K562 (cell line): ENCODE measurements at regions not wholly inside any gene's neighbourhood (a gene's known extent, or its start where the extent isn't known, plus 50 kb on each side); places are given as distances from the start of the nearest gene placed in this dataset.

ENCODE experiments used
- ATAC-seq: fragments of 200-7000 bp; cut with Tn5 transposase; 3 replicates; pipeline ENCODE4 v1.9.1; 2020; ENCODE audit warnings: moderate library complexity
- BruUV-seq: library from RNA; stranded (reverse); fragments of 400-500 nt; replicated peaks from 2 replicates; lab custom pipeline; 2021; lab: Mats Ljungman, UMichigan
- CTCF ChIA-PET: fragments of 300-600 bp; formaldehyde crosslinking; extraction: SDS; loops from one replicate; lab custom pipeline; 2021; ENCODE audit warnings: low intra/inter-chr PET ratio; lab: Yijun Ruan, JAX
- POLR2A ChIA-PET: fragments of 300-600, 350-650 bp; sonication (Branson Sonifier 250); formaldehyde crosslinking; extraction: SDS; loops from one replicate; lab custom pipeline; 2021; ENCODE audit warnings: antibody characterized with exemption, inconsistent platforms; lab: Yijun Ruan, JAX
- DNase-seq, 4 experiments: peaks; one replicate each; pipeline versions ENCODE4 v3.0.0 to v3.0.0-alpha.2; 2011 to 2018; ENCODE audit warnings: low spot score in 3 of 4, mixed read lengths in 3 of 4; ENCODE audit errors: extremely low read depth in 1 of 4
- FAIRE-seq: peaks from 2 replicates; lab custom pipeline; 2011; peaks lifted over from hg19 to GRCh38; lab: Jason Lieb, UNC
- H2AFZ ChIP-seq: 2 replicates; pipeline ENCODE4 v1.6.0; 2011; ENCODE audit warnings: low read depth, low read length, control low read depth, inconsistent platforms
- H3K27ac ChIP-seq: fragments of 200-600 bp; 3 replicates; pipeline ENCODE4 v1.8.0; 2011; ENCODE audit warnings: low read depth, mild to moderate bottlenecking, control low read depth, inconsistent platforms, low read length, moderate library complexity, mixed read lengths; ENCODE audit errors: extremely low read depth
- H3K27me3 ChIP-seq, 2 experiments: fragments of 300-600 bp in 1 of 2; 2 replicates in 1 of 2; 3 replicates in 1 of 2; pipeline versions ENCODE4 v1.6.0 to v1.8.0; 2011; ENCODE audit warnings: inconsistent platforms in 2 of 2, low read length in 2 of 2, mild to moderate bottlenecking in 1 of 2, mixed read lengths in 1 of 2, moderate library complexity in 1 of 2; ENCODE audit not compliant: control insufficient read depth in 2 of 2, insufficient read depth in 2 of 2
- H3K36me3 ChIP-seq: fragments of 300-600 bp; 3 replicates; pipeline ENCODE4 v1.8.0; 2011; ENCODE audit warnings: mild to moderate bottlenecking, low read length, inconsistent platforms; ENCODE audit not compliant: control insufficient read depth, insufficient read depth
- H3K4me1 ChIP-seq, 2 experiments: fragments of 200-600 bp in 1 of 2; replicated peaks in 1 of 2; 2 replicates in 1 of 2; 3 replicates in 1 of 2; pipeline versions ENCODE4 v1.5.1 to v1.8.0; 2011; ENCODE audit warnings: inconsistent platforms in 2 of 2, low read length in 2 of 2, mild to moderate bottlenecking in 1 of 2, mixed read lengths in 1 of 2, moderate library complexity in 1 of 2; ENCODE audit not compliant: control insufficient read depth in 2 of 2, insufficient read depth in 2 of 2
- H3K4me2 ChIP-seq: 2 replicates; pipeline ENCODE4 v1.6.1; 2011; ENCODE audit warnings: low read length, control low read depth, inconsistent platforms, mixed read lengths; ENCODE audit not compliant: insufficient read depth
- H3K4me3 ChIP-seq: fragments of 200-600 bp; sonication (generic), shearing (Covaris generic); 2 replicates; pipeline ENCODE4 v1.5.1; 2016; ENCODE audit warnings: control low read depth, inconsistent platforms
- H3K79me2 ChIP-seq: fragments of 200-600 bp; 3 replicates; pipeline ENCODE4 v1.8.0; 2011; ENCODE audit warnings: low read length, inconsistent platforms; ENCODE audit not compliant: control insufficient read depth, insufficient read depth
- H3K9ac ChIP-seq, 2 experiments: 2 replicates each; pipeline versions ENCODE4 v1.6.0 to v1.6.1; 2011; ENCODE audit warnings: low read depth in 2 of 2, low read length in 2 of 2, control low read depth in 1 of 2, inconsistent platforms in 1 of 2, mild to moderate bottlenecking in 1 of 2, mixed read lengths in 1 of 2; ENCODE audit not compliant: insufficient read depth in 1 of 2
- H3K9me1 ChIP-seq: one replicate; pipeline ENCODE4 v1.6.0; 2011; ENCODE audit warnings: inconsistent platforms, mild to moderate bottlenecking, low read length, moderate library complexity; ENCODE audit not compliant: control insufficient read depth, insufficient read depth
- H3K9me3 ChIP-seq: replicated peaks from 2 replicates; pipeline ENCODE4 v1.5.1; 2011; ENCODE audit warnings: low read depth, low read length, inconsistent platforms; ENCODE audit not compliant: control insufficient read depth, insufficient read depth
- H4K20me1 ChIP-seq: replicated peaks from 2 replicates; pipeline ENCODE4 v1.6.1; 2011; ENCODE audit warnings: low read length, inconsistent platforms, mixed read lengths; ENCODE audit not compliant: control insufficient read depth, insufficient read depth
- BHLHE40 ChIP-seq: IDR thresholded peaks from 2 replicates; pipeline ENCODE4 v1.6.1; 2011; ENCODE audit warnings: low read length, improper control_type of control experiment
- HSF4 ChIP-seq: fragments of 250-450 bp; sonication (Bioruptor Pico); IDR thresholded peaks from 2 replicates; pipeline ENCODE4 v2.1.2; 2022; ENCODE audit warnings: mild to moderate bottlenecking, moderate library complexity, borderline replicate concordance
- STAG1 ChIP-seq: sonication (generic); formaldehyde crosslinking; IDR thresholded peaks from 2 replicates; pipeline ENCODE4 v1.5.0; 2020; ENCODE audit warnings: missing genetic modification reagents, borderline replicate concordance
- ZNF311 ChIP-seq: fragments of 250-450 bp; sonication (Bioruptor Pico); IDR thresholded peaks from 2 replicates; pipeline ENCODE4 v1.4.0; 2020; ENCODE audit warnings: mild to moderate bottlenecking, moderate library complexity
- WGBS: fragments of 100-300 bp; shearing (Covaris generic); methylation state at CpG from one replicate; pipeline ENCODE4 v1.1.6; 2016; ENCODE audit warnings: low coverage, mixed read lengths; ENCODE audit not compliant: insufficient coverage; ENCODE audit errors: missing lambda C conversion rate; 5-methylcytosine and 5-hydroxymethylcytosine counted together
- in situ Hi-C: fragments of 300-500 bp; cut with MboI; formaldehyde crosslinking; loops from 4 replicates; pipeline ENCODE4 v1.15.0; 2018; ENCODE audit warnings: inconsistent platforms, mixed read lengths
- intact Hi-C: fragments of 100-400 bp; cut with micrococcal nuclease; formaldehyde crosslinking; loops from 2 replicates; pipeline ENCODE4 v1.14.2; 2022
- TF ChIP-seq, protein P1 (sequence below): IDR thresholded peaks from 2 replicates; pipeline ENCODE4 v1.6.1; 2012; ENCODE audit warnings: low read depth, low read length, improper control_type of control experiment, borderline replicate concordance
- TF ChIP-seq, protein P2 (sequence below): fragments of 250-450 bp; sonication (Bioruptor Pico); IDR thresholded peaks from 2 replicates; pipeline ENCODE4 v1.8.0; 2021; ENCODE audit warnings: borderline replicate concordance, mild to moderate bottlenecking, moderate library complexity; ENCODE audit not compliant: poor library complexity, severe bottlenecking
- TF ChIP-seq, protein P3 (sequence below): sonication (generic); formaldehyde crosslinking; IDR thresholded peaks from 2 replicates; pipeline ENCODE4 v1.4.0; 2020; ENCODE audit warnings: mild to moderate bottlenecking, missing genetic modification reagents
- TF ChIP-seq, protein P4 (sequence below): fragments of 250-450 bp; sonication (Bioruptor Pico); IDR thresholded peaks from 2 replicates; pipeline ENCODE4 v1.8.0; 2022; ENCODE audit warnings: moderate library complexity, mild to moderate bottlenecking, inconsistent platforms
- TF ChIP-seq, protein P5 (sequence below): fragments of 250-450 bp; sonication (Bioruptor Pico); IDR thresholded peaks from 2 replicates; pipeline ENCODE4 v1.4.0; 2020; ENCODE audit warnings: mild to moderate bottlenecking

DNA sequence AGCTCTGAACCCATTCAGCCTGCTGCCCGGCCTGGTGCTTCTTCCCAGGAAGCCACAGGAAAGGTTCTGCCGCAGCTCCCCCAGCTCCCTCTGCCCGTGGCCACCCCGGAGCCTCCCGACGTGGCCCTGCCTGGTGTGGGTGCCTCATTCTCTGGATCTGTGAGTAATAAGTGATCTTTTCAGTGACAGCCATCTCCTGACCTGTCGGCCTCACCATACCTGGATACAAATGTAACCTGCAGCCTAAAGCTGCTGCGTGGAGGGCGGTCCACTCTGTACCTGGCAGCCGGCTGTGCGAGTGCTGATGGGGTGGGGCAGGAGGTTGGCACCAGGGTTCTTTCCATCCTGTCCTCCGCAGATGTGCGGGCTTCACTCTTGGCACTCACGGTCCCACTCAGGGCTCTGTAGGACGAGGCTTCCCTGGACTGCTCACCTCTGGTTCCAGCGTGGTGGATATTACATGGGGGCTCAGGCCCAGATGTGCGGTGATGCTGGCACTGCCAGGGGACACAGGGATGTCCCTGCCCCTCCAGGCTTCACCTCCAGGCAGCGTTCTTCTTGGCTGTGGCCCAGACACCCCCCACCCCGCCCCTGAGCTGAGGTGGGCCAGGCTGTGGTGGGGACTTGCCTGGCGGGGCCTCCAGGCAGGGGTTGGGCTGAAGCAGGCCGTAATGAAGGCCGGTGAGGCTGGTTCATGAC, 748.5 kb downstream of the BRD1 start:
- Histone ChIP-seq H3K4me2 (no peak overlapping the region), H3K4me1 (no peaks in the 10 kb centered on the region; a peak in 1 of 5 replicates), H3K9me1 (no peaks in the 10 kb centered on the region), H3K9ac (no peak overlapping the region), H3K27me3 (no peaks in the 10 kb centered on the region; a peak in 2 of 5 replicates), H4K20me1 (no peaks in the 10 kb centered on the region), H3K27ac (no peak overlapping the region), H3K36me3 (no peaks in the 10 kb centered on the region), H3K9me3 (no peaks in the 10 kb centered on the region), H3K79me2 (no peaks in the 10 kb centered on the region), H3K4me3 (no peak overlapping the region), H2AFZ (no peak overlapping the region)
- FAIRE-seq (no peak), DNase-seq (no peak), ATAC-seq (no peak)
- in situ Hi-C loops: no loop called here
- intact Hi-C loops: no loop called here
- 2% methylated on average over 20 of the region's 22 CpGs for WGBS
- TF ChIP-seq BHLHE40: no peak
- TF ChIP-seq, protein P1, sequence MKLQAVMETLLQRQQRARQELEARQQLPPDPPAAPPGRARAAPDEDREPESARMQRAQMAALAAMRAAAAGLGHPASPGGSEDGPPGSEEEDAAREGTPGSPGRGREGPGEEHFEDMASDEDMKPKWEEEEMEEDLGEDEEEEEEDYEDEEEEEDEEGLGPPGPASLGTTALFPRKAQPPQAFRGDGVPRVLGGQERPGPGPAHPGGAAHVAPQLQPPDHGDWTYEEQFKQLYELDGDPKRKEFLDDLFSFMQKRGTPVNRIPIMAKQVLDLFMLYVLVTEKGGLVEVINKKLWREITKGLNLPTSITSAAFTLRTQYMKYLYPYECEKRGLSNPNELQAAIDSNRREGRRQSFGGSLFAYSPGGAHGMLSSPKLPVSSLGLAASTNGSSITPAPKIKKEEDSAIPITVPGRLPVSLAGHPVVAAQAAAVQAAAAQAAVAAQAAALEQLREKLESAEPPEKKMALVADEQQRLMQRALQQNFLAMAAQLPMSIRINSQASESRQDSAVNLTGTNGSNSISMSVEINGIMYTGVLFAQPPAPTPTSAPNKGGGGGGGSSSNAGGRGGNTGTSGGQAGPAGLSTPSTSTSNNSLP: no peak
- TF ChIP-seq, protein P2, sequence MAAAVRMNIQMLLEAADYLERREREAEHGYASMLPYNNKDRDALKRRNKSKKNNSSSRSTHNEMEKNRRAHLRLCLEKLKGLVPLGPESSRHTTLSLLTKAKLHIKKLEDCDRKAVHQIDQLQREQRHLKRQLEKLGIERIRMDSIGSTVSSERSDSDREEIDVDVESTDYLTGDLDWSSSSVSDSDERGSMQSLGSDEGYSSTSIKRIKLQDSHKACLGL (CRISPR knock-in tag): no peak
- TF ChIP-seq, protein P3, sequence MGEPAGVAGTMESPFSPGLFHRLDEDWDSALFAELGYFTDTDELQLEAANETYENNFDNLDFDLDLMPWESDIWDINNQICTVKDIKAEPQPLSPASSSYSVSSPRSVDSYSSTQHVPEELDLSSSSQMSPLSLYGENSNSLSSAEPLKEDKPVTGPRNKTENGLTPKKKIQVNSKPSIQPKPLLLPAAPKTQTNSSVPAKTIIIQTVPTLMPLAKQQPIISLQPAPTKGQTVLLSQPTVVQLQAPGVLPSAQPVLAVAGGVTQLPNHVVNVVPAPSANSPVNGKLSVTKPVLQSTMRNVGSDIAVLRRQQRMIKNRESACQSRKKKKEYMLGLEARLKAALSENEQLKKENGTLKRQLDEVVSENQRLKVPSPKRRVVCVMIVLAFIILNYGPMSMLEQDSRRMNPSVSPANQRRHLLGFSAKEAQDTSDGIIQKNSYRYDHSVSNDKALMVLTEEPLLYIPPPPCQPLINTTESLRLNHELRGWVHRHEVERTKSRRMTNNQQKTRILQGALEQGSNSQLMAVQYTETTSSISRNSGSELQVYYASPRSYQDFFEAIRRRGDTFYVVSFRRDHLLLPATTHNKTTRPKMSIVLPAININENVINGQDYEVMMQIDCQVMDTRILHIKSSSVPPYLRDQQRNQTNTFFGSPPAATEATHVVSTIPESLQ: no peak
- TF ChIP-seq HSF4 (CRISPR knock-in tag): no peak
- TF ChIP-seq, protein P4, sequence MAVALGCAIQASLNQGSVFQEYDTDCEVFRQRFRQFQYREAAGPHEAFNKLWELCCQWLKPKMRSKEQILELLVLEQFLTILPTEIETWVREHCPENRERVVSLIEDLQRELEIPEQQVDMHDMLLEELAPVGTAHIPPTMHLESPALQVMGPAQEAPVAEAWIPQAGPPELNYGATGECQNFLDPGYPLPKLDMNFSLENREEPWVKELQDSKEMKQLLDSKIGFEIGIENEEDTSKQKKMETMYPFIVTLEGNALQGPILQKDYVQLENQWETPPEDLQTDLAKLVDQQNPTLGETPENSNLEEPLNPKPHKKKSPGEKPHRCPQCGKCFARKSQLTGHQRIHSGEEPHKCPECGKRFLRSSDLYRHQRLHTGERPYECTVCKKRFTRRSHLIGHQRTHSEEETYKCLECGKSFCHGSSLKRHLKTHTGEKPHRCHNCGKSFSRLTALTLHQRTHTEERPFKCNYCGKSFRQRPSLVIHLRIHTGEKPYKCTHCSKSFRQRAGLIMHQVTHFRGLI (CRISPR knock-in tag): no peak
- no peak for TF ChIP-seq STAG1 (CRISPR knock-in tag)
- no peak for TF ChIP-seq ZNF311 (CRISPR knock-in tag)
- TF ChIP-seq, protein P5, sequence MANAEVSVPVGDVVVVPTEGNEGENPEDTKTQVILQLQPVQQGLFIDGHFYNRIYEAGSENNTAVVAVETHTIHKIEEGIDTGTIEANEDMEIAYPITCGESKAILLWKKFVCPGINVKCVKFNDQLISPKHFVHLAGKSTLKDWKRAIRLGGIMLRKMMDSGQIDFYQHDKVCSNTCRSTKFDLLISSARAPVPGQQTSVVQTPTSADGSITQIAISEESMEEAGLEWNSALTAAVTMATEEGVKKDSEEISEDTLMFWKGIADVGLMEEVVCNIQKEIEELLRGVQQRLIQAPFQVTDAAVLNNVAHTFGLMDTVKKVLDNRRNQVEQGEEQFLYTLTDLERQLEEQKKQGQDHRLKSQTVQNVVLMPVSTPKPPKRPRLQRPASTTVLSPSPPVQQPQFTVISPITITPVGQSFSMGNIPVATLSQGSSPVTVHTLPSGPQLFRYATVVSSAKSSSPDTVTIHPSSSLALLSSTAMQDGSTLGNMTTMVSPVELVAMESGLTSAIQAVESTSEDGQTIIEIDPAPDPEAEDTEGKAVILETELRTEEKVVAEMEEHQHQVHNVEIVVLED (CRISPR knock-in tag): no peak
- ChIA-PET CTCF (no interaction called here), POLR2A (no interaction called here)
- BruUV-seq: no TSS peak
